SK-N-SH treated with all-trans-retinoic acid at 6 μM for 48 hours (cell line): ENCODE measurements at regions not wholly inside any gene's neighbourhood (a gene's known extent, or its start where the extent isn't known, plus 50 kb on each side); places are given as distances from the start of the nearest gene placed in this dataset.

ENCODE experiments used
- ATAC-seq: fragments of 200-7000 bp; cut with Tn5 transposase; 3 replicates; pipeline ENCODE4 v1.9.1; 2020; ENCODE audit warnings: mild to moderate bottlenecking, moderate library complexity
- BACH2 ChIP-seq: fragments of 250-450 bp; sonication (Bioruptor Pico); IDR thresholded peaks from 2 replicates; pipeline ENCODE4 v1.9.0; 2021; ENCODE audit warnings: mild to moderate bottlenecking, borderline replicate concordance
- CSDC2 ChIP-seq: fragments of 250-450 bp; sonication (Bioruptor Pico); IDR thresholded peaks from 2 replicates; pipeline ENCODE4 v1.5.0; 2020; ENCODE audit warnings: mild to moderate bottlenecking, moderate library complexity
- ESRRG ChIP-seq: fragments of 250-450 bp; sonication (Bioruptor Pico); IDR thresholded peaks from 2 replicates; pipeline ENCODE4 v1.6.1; 2021; ENCODE audit warnings: mild to moderate bottlenecking
- GLIS3 ChIP-seq: fragments of 250-450 bp; sonication (Bioruptor Pico); IDR thresholded peaks from 2 replicates; pipeline ENCODE4 v1.5.0; 2020; ENCODE audit warnings: mild to moderate bottlenecking, moderate library complexity
- ISL1 ChIP-seq: fragments of 250-450 bp; sonication (Bioruptor Pico); IDR thresholded peaks from 2 replicates; pipeline ENCODE4 v2.1.2; 2022; ENCODE audit warnings: mild to moderate bottlenecking, moderate library complexity
- PPARA ChIP-seq: fragments of 250-450 bp; sonication (Bioruptor Pico); IDR thresholded peaks from 2 replicates; pipeline ENCODE4 v1.5.0; 2020; ENCODE audit warnings: mild to moderate bottlenecking, borderline replicate concordance
- RARB ChIP-seq: fragments of 250-450 bp; sonication (Bioruptor Pico); IDR thresholded peaks from 2 replicates; pipeline ENCODE4 v1.8.0; 2021; ENCODE audit warnings: mild to moderate bottlenecking, moderate library complexity
- SNAI2 ChIP-seq: fragments of 250-450 bp; sonication (Bioruptor Pico); IDR thresholded peaks from 2 replicates; pipeline ENCODE4 v1.5.0; 2020; ENCODE audit warnings: mild to moderate bottlenecking, moderate library complexity
- TCF4 ChIP-seq: fragments of 250-450 bp; sonication (Bioruptor Pico); IDR thresholded peaks from 2 replicates; pipeline ENCODE4 v1.8.0; 2021; ENCODE audit warnings: mild to moderate bottlenecking, moderate library complexity, borderline replicate concordance
- TOX ChIP-seq: fragments of 250-450 bp; sonication (Bioruptor Pico); IDR thresholded peaks from 2 replicates; pipeline ENCODE4 v1.8.0; 2021; ENCODE audit warnings: mild to moderate bottlenecking, moderate library complexity, borderline replicate concordance
- ZC3H10 ChIP-seq: fragments of 250-450 bp; sonication (Bioruptor Pico); IDR thresholded peaks from 2 replicates; pipeline ENCODE4 v1.5.1; 2021; ENCODE audit warnings: mild to moderate bottlenecking, moderate library complexity
- ZFP3 ChIP-seq: fragments of 250-450 bp; sonication (Bioruptor Pico); IDR thresholded peaks from 2 replicates; pipeline ENCODE4 v1.5.0; 2020; ENCODE audit warnings: mild to moderate bottlenecking, moderate library complexity
- ZFP30 ChIP-seq: fragments of 450-650 bp; formaldehyde crosslinking; IDR thresholded peaks from 2 replicates; pipeline ENCODE4 v1.5.0; 2022; ENCODE audit warnings: mild to moderate bottlenecking, moderate library complexity
- ZNF565 ChIP-seq: fragments of 450-650 bp; formaldehyde crosslinking; conservative IDR thresholded peaks from 2 replicates; pipeline ENCODE4 v1.5.0; 2020; ENCODE audit warnings: low read depth, mild to moderate bottlenecking, moderate library complexity
- ZNF70 ChIP-seq: fragments of 450-650 bp; formaldehyde crosslinking; IDR thresholded peaks from 2 replicates; pipeline ENCODE4 v1.5.0; 2020; ENCODE audit warnings: mild to moderate bottlenecking, moderate library complexity
- ZNF8 ChIP-seq: fragments of 450-650 bp; formaldehyde crosslinking; IDR thresholded peaks from 2 replicates; pipeline ENCODE4 v1.5.0; 2020; ENCODE audit warnings: mild to moderate bottlenecking, moderate library complexity
- TF ChIP-seq, protein P1 (sequence below): fragments of 250-450 bp; sonication (Bioruptor Pico); IDR thresholded peaks from 2 replicates; pipeline ENCODE4 v1.8.0; 2021; ENCODE audit warnings: low read depth, mild to moderate bottlenecking, moderate library complexity, borderline replicate concordance
- TF ChIP-seq, protein P2 (sequence below): fragments of 250-450 bp; sonication (Bioruptor Pico); IDR thresholded peaks from 2 replicates; pipeline ENCODE4 v1.5.0; 2020; ENCODE audit warnings: mild to moderate bottlenecking, moderate library complexity
- TF ChIP-seq, protein P3 (sequence below): fragments of 250-450 bp; sonication (Bioruptor Pico); IDR thresholded peaks from 2 replicates; pipeline ENCODE4 v1.5.1; 2021; ENCODE audit warnings: mild to moderate bottlenecking, moderate library complexity
- TF ChIP-seq, protein P4 (sequence below): fragments of 250-450 bp; sonication (Bioruptor Pico); IDR thresholded peaks from 2 replicates; pipeline ENCODE4 v1.5.1; 2020; ENCODE audit warnings: low read depth, mild to moderate bottlenecking, moderate library complexity
- TF ChIP-seq, protein P5 (sequence below): fragments of 250-450 bp; sonication (Bioruptor Pico); IDR thresholded peaks from 2 replicates; pipeline ENCODE4 v1.8.0; 2020; ENCODE audit warnings: mild to moderate bottlenecking, moderate library complexity, borderline replicate concordance

DNA sequence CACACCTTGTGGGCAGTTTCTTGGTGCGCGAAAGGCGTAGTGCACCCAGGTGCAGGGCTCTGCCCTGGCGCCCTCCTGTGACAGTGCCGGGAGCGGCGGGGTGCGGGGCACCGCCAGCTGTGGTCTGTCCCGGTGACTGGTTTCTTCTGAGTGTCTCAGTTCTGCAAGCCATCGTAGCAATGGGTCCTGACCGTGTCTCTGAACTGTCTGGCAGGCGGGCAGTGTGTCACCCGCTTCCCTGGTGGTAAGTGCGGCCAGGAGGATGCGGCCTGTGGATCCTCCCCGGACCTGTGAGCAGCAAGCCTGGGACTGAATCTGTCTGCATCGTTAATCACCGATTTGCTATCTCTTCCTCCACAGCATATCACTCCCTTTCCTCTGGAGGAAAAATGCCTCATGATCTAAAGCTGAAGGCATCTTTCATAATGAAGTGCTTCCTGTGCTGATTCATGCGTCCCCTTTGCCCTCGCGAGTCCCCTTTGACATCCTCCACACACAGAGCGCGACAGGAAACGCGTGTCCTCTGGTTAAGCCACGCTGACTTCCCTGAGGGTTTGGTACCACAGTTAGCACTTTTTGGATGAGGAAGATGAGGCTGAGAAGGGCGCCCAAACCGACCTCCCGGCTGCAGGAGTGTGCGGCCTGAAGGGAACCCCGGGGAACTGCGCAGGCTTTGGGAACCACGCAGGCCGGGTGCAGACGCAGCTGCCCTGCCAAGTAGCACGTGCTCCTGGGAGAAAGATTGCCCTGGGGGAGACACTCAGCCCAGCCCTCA lies 416.0 kb upstream of the HS6ST1 start:
- TF ChIP-seq, protein P1, sequence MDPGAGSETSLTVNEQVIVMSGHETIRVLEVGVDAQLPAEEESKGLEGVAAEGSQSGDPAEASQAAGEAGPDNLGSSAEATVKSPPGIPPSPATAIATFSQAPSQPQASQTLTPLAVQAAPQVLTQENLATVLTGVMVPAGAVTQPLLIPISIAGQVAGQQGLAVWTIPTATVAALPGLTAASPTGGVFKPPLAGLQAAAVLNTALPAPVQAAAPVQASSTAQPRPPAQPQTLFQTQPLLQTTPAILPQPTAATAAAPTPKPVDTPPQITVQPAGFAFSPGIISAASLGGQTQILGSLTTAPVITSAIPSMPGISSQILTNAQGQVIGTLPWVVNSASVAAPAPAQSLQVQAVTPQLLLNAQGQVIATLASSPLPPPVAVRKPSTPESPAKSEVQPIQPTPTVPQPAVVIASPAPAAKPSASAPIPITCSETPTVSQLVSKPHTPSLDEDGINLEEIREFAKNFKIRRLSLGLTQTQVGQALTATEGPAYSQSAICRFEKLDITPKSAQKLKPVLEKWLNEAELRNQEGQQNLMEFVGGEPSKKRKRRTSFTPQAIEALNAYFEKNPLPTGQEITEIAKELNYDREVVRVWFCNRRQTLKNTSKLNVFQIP (CRISPR knock-in tag): no peak
- TF ChIP-seq, protein P2, sequence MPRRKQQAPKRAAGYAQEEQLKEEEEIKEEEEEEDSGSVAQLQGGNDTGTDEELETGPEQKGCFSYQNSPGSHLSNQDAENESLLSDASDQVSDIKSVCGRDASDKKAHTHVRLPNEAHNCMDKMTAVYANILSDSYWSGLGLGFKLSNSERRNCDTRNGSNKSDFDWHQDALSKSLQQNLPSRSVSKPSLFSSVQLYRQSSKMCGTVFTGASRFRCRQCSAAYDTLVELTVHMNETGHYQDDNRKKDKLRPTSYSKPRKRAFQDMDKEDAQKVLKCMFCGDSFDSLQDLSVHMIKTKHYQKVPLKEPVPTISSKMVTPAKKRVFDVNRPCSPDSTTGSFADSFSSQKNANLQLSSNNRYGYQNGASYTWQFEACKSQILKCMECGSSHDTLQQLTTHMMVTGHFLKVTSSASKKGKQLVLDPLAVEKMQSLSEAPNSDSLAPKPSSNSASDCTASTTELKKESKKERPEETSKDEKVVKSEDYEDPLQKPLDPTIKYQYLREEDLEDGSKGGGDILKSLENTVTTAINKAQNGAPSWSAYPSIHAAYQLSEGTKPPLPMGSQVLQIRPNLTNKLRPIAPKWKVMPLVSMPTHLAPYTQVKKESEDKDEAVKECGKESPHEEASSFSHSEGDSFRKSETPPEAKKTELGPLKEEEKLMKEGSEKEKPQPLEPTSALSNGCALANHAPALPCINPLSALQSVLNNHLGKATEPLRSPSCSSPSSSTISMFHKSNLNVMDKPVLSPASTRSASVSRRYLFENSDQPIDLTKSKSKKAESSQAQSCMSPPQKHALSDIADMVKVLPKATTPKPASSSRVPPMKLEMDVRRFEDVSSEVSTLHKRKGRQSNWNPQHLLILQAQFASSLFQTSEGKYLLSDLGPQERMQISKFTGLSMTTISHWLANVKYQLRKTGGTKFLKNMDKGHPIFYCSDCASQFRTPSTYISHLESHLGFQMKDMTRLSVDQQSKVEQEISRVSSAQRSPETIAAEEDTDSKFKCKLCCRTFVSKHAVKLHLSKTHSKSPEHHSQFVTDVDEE: no peak
- no peak for TF ChIP-seq ESRRG (CRISPR knock-in tag)
- no peak for TF ChIP-seq ZFP30 (CRISPR knock-in tag)
- no peak for TF ChIP-seq RARB (CRISPR knock-in tag)
- no peak for TF ChIP-seq BACH2
- TF ChIP-seq, protein P3, sequence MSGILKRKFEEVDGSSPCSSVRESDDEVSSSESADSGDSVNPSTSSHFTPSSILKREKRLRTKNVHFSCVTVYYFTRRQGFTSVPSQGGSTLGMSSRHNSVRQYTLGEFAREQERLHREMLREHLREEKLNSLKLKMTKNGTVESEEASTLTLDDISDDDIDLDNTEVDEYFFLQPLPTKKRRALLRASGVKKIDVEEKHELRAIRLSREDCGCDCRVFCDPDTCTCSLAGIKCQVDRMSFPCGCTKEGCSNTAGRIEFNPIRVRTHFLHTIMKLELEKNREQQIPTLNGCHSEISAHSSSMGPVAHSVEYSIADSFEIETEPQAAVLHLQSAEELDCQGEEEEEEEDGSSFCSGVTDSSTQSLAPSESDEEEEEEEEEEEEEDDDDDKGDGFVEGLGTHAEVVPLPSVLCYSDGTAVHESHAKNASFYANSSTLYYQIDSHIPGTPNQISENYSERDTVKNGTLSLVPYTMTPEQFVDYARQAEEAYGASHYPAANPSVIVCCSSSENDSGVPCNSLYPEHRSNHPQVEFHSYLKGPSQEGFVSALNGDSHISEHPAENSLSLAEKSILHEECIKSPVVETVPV (CRISPR knock-in tag): no peak
- TF ChIP-seq, protein P4, sequence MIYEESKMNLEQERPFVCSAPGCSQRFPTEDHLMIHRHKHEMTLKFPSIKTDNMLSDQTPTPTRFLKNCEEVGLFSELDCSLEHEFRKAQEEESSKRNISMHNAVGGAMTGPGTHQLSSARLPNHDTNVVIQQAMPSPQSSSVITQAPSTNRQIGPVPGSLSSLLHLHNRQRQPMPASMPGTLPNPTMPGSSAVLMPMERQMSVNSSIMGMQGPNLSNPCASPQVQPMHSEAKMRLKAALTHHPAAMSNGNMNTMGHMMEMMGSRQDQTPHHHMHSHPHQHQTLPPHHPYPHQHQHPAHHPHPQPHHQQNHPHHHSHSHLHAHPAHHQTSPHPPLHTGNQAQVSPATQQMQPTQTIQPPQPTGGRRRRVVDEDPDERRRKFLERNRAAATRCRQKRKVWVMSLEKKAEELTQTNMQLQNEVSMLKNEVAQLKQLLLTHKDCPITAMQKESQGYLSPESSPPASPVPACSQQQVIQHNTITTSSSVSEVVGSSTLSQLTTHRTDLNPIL: no peak
- TF ChIP-seq ISL1 (CRISPR knock-in tag): no peak
- TF ChIP-seq PPARA: no peak
- TF ChIP-seq, protein P5, sequence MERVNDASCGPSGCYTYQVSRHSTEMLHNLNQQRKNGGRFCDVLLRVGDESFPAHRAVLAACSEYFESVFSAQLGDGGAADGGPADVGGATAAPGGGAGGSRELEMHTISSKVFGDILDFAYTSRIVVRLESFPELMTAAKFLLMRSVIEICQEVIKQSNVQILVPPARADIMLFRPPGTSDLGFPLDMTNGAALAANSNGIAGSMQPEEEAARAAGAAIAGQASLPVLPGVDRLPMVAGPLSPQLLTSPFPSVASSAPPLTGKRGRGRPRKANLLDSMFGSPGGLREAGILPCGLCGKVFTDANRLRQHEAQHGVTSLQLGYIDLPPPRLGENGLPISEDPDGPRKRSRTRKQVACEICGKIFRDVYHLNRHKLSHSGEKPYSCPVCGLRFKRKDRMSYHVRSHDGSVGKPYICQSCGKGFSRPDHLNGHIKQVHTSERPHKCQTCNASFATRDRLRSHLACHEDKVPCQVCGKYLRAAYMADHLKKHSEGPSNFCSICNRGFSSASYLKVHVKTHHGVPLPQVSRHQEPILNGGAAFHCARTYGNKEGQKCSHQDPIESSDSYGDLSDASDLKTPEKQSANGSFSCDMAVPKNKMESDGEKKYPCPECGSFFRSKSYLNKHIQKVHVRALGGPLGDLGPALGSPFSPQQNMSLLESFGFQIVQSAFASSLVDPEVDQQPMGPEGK (CRISPR knock-in tag): no peak
- no peak for TF ChIP-seq ZNF70 (CRISPR knock-in tag)
- no peak for TF ChIP-seq ZC3H10 (CRISPR knock-in tag)
- TF ChIP-seq CSDC2 (CRISPR knock-in tag): no peak
- TF ChIP-seq GLIS3 (CRISPR knock-in tag): no peak
- no peak for TF ChIP-seq TOX (CRISPR knock-in tag)
- no peak for ATAC-seq

DNA sequence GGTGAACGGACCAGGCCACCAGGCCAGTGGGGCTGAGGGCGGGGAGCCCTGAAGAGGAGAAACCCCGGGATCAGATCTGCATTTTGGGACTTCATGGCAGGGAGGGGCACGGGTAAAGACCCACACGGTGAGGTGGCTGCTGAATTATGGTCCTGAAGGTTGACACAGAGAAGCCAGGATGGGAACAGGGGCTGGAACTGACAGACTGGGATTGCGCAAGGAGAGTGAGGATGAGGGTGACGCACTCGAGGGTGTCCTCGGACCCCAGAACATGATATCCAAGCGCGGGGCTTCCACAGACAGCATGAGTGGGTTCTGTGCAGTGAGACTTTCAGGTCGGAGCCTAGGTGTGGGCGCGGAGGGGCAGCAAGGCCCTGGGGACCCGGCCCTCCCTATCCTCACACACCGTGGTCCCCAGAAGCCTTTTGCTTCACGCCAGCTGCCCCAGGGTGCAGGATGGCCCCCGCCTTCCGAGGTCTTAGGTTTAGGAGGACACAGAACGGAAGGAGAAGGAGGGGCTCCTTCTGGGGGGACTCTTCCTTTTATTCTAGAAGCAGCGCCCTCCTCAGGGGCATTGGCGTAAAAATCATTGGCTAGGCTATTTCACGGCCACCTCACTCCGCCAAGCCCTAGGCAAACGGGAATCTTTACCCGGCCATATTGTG lies 416.8 kb upstream of the HS6ST1 start:
- no peak for TF ChIP-seq ZNF70 (CRISPR knock-in tag)
- TF ChIP-seq ZC3H10 (CRISPR knock-in tag): no peak
- TF ChIP-seq, protein P3 (CRISPR knock-in tag): no peak
- no peak for TF ChIP-seq TOX (CRISPR knock-in tag)
- no peak for TF ChIP-seq ZFP30 (CRISPR knock-in tag)
- TF ChIP-seq PPARA: no peak
- TF ChIP-seq ISL1 (CRISPR knock-in tag): no peak
- TF ChIP-seq SNAI2 (CRISPR knock-in tag): no peak
- no peak for TF ChIP-seq TCF4
- TF ChIP-seq ZFP3 (CRISPR knock-in tag): no peak
- no peak for TF ChIP-seq ZNF8
- no peak for TF ChIP-seq RARB (CRISPR knock-in tag)
- TF ChIP-seq, protein P2: no peak
- TF ChIP-seq, protein P1 (CRISPR knock-in tag): no peak
- TF ChIP-seq GLIS3 (CRISPR knock-in tag): no peak
- TF ChIP-seq ZNF565 (CRISPR knock-in tag): no peak
- TF ChIP-seq BACH2: no peak
- no peak for ATAC-seq
